ENCODE measurements at regions not wholly inside any gene's neighbourhood (a gene's known extent, or its start where the extent isn't known, plus 50 kb on each side); places are given as distances from the start of the nearest gene placed in this dataset.

GRCh38 chr1:193433599-193433998 is 247.2 kb upstream of the B3GALT2 start:
- DNase-seq (ENCODE audit: low read depth), result no peak

- DNase-seq (ENCODE audit: low read depth), result no peak
Measured at GRCh38 chr1:193432979-193433587, 246.7 kb upstream of the B3GALT2 start.

GRCh38 chr1:193431265-193431977 is 245.0 kb upstream of the B3GALT2 start:
- DNase-seq (ENCODE audit: low read depth), result peak; percentile 7

GRCh38 chr1:193427524-193427923 is 241.1 kb upstream of the B3GALT2 start:
- no peak for DNase-seq (ENCODE audit: low read depth)

- no peak for DNase-seq (ENCODE audit: low read depth)
Measured at GRCh38 chr1:193426061-193426460, 239.6 kb upstream of the B3GALT2 start.

GRCh38 chr1:193421487-193421886 is 235.1 kb upstream of the B3GALT2 start:
- no peak for DNase-seq (ENCODE audit: low read depth)

- no peak for DNase-seq (ENCODE audit: low read depth)
Measured at GRCh38 chr1:193419295-193419694, 232.9 kb upstream of the B3GALT2 start.

- DNase-seq (ENCODE audit: low read depth), result no peak
Measured at GRCh38 chr1:193418745-193419058, 232.3 kb upstream of the B3GALT2 start.

- DNase-seq (ENCODE audit: low read depth), result peak; percentile 55
Measured at GRCh38 chr1:193417945-193418744, 231.7 kb upstream of the B3GALT2 start.

GRCh38 chr1:193417403-193417802 is 231.0 kb upstream of the B3GALT2 start:
- DNase-seq (ENCODE audit: low read depth), result peak; percentile 72

- no peak for DNase-seq (ENCODE audit: low read depth)
Measured at GRCh38 chr1:193416226-193417024, 230.0 kb upstream of the B3GALT2 start.

GRCh38 chr1:193415256-193415655 is 228.8 kb upstream of the B3GALT2 start:
- DNase-seq (ENCODE audit: low read depth), result no peak

- no peak for DNase-seq (ENCODE audit: low read depth)
Measured at GRCh38 chr1:193413376-193413775, 227.0 kb upstream of the B3GALT2 start.

- DNase-seq (ENCODE audit: low read depth), result no peak
Measured at GRCh38 chr1:193412748-193413147, 226.3 kb upstream of the B3GALT2 start.

GRCh38 chr1:193411714-193412113 is 225.3 kb upstream of the B3GALT2 start:
- no peak for DNase-seq (ENCODE audit: low read depth)

- DNase-seq (ENCODE audit: low read depth), result no peak
Measured at GRCh38 chr1:193411215-193411614, 224.8 kb upstream of the B3GALT2 start.

GRCh38 chr1:193408782-193409293 is 222.4 kb upstream of the B3GALT2 start:
- DNase-seq (ENCODE audit: low read depth), result no peak

GRCh38 chr1:193406901-193407300 is 220.5 kb upstream of the B3GALT2 start:
- DNase-seq (ENCODE audit: low read depth), result peak; percentile 46

GRCh38 chr1:193404236-193404635 is 217.8 kb upstream of the B3GALT2 start:
- no peak for DNase-seq (ENCODE audit: low read depth)

GRCh38 chr1:193402977-193403376 is 216.6 kb upstream of the B3GALT2 start:
- no peak for DNase-seq (ENCODE audit: low read depth)

GRCh38 chr1:193402037-193402436 is 215.6 kb upstream of the B3GALT2 start:
- no peak for DNase-seq (ENCODE audit: low read depth)

Measured in HT1080 (cell line).